ENCODE measurements at regions not wholly inside any gene's neighbourhood (a gene's known extent, or its start where the extent isn't known, plus 50 kb on each side); places are given as distances from the start of the nearest gene placed in this dataset.

DNA sequence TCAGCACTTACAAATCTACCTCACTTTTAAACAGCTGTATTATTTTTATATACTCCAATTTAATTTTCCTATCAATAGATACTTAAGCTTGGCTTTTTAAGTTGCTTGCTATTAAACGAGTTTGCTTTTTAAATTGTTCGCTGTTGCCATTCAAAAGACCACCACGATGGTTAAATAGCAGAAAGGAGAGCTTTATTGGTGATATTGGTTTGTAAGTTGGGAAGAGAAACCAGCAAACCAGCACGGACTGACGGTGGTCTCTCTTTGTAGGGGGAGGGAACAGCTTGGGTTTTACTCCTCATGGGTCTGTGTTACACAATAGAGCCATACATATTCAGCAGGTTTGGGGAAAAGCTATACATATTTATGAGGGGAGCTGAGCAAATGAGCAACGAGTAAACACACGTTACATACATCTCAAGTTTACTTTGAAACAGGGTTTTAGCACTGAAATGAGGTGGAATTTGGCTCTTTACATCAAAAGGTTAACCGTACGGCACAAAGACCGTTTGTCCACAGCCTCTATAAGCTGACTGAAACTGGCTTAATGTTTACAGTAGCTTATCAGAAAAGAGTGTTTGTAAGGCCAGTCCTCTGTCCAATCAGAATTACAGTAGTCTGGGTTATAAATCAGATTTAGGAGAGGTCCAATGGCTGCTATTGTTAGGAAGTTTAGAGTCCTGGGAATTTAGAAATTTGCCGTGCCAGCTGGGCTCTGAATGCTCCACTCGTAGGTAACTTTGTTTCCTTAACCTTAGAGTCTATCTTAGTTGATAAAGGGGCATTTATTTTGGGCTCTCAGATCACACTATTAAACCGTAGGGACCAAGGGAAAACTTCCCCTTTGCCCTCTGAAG, 69.7 kb upstream of the DHRS4 start:
- TF ChIP-seq EZH2 (IDR thresholded peaks at IDR 0.05; ENCODE audit: low read length) (no peak), CTCF (optimal IDR thresholded peaks at IDR 0.05 in 1 of 3, IDR thresholded peaks at IDR 0.05 in 1 of 3, conservative IDR thresholded peaks at IDR 0.05 in 1 of 3; ENCODE audit: extremely low read depth in 1 of 3, insufficient read depth in 2 of 3, low read length in 3 of 3) (no peak)
